AG04450 (cell line): ENCODE measurements at regions not wholly inside any gene's neighbourhood (a gene's known extent, or its start where the extent isn't known, plus 50 kb on each side); places are given as distances from the start of the nearest gene placed in this dataset.
"Not testable (repeated sequence)": the region's sequence is repeated elsewhere in the genome, so short reads cannot be mapped to it uniquely, and the experiment has no call there.

Experiments
- CTCF ChIA-PET: fragments of 300-600, 350-600 bp; formaldehyde crosslinking; extraction: SDS; loops from one replicate; lab custom pipeline; 2022; ENCODE audit warnings: antibody characterized with exemption, inconsistent platforms; lab: Charles Lee
- POLR2A ChIA-PET: fragments of 350-600 bp; formaldehyde crosslinking; extraction: SDS; loops from one replicate; lab custom pipeline; 2021; ENCODE audit warnings: antibody characterized with exemption, inconsistent platforms; lab: Yijun Ruan, JAX
- DNase-seq: peaks from one replicate; pipeline ENCODE4 v3.0.0-alpha.2; 2011; ENCODE audit warnings: low read depth, low spot score
- H3K27ac ChIP-seq: one replicate; pipeline ENCODE4 v1.5.1; 2012; ENCODE audit warnings: low read depth, low read length, control low read depth
- H3K27me3 ChIP-seq: one replicate; pipeline ENCODE4 v1.6.0; 2012; ENCODE audit warnings: low read length; ENCODE audit not compliant: control insufficient read depth, insufficient read depth
- H3K4me3 ChIP-seq: 2 replicates; pipeline ENCODE4 v1.5.1; 2011; ENCODE audit warnings: mild to moderate bottlenecking, low read depth, low read length, control low read depth
- H3K9me3 ChIP-seq: 2 replicates; pipeline ENCODE4 v1.5.1; 2012; ENCODE audit warnings: low read length; ENCODE audit not compliant: control insufficient read depth, insufficient read depth
- CTCF ChIP-seq: IDR thresholded peaks from 2 replicates; pipeline ENCODE4 v1.5.1; 2011; ENCODE audit warnings: low read depth, low read length, control low read depth, inconsistent platforms

- Histone ChIP-seq H3K27me3 (no peaks in the 10 kb centered on the region), H3K27ac (no peak overlapping the region), H3K9me3 (no peaks in the 10 kb centered on the region), H3K4me3 (no peak overlapping the region)
- ChIA-PET CTCF (no interaction called here), POLR2A (no interaction called here)
- no peak for DNase-seq
- TF ChIP-seq CTCF: no peak
Observed at GRCh38 chr6:84953111-84953755, 188.8 kb upstream of the TBX18 start.

GRCh38 chr6:84944926-84945325 is 180.5 kb upstream of the TBX18 start:
- POLR2A ChIA-PET, H3K4me3 ChIP-seq, DNase-seq, H3K9me3 ChIP-seq, H3K27ac ChIP-seq, CTCF ChIA-PET, H3K27me3 ChIP-seq: not testable (repeated sequence)

- CTCF ChIA-PET: no interaction called here
- POLR2A ChIA-PET: no interaction called here
Observed at GRCh38 chr6:84943905-84944304, 179.5 kb upstream of the TBX18 start.

GRCh38 chr6:84941609-84942008 is 177.2 kb upstream of the TBX18 start:
- H3K4me3 ChIP-seq, H3K27me3 ChIP-seq, CTCF ChIA-PET, H3K27ac ChIP-seq, H3K9me3 ChIP-seq, DNase-seq, POLR2A ChIA-PET: not testable (repeated sequence)

More at GRCh38 chr6:84943905-84944304, 179.5 kb upstream of the TBX18 start:
- DNase-seq: no peak
- no peak overlapping the region for H3K4me3 ChIP-seq
- H3K9me3 ChIP-seq: no peaks in the 10 kb centered on the region
- no peaks in the 10 kb centered on the region for H3K27me3 ChIP-seq
- TF ChIP-seq CTCF: no peak
- H3K27ac ChIP-seq: no peak overlapping the region

- no peak overlapping the region for H3K27ac ChIP-seq
- POLR2A ChIA-PET: no interaction called here
- H3K27me3 ChIP-seq: no peaks in the 10 kb centered on the region
- H3K9me3 ChIP-seq: no peaks in the 10 kb centered on the region
- CTCF ChIA-PET: no interaction called here
- no peak overlapping the region for H3K4me3 ChIP-seq
- TF ChIP-seq CTCF: no peak
- no peak for DNase-seq
Observed at GRCh38 chr6:84929212-84929611, 164.8 kb upstream of the TBX18 start.

- H3K9me3 ChIP-seq: no peaks in the 10 kb centered on the region
- no peaks in the 10 kb centered on the region for H3K27me3 ChIP-seq
- DNase-seq: no peak
- H3K4me3 ChIP-seq: no peak overlapping the region
- H3K27ac ChIP-seq: no peak overlapping the region
- ChIA-PET POLR2A (no interaction called here), CTCF (interaction anchor here (1.0 kb wide), 1 partner anchor 396 kb away, joined by 3 read pairs; no protein-coding TSS in a partner anchor)
- no peak for TF ChIP-seq CTCF
Observed at GRCh38 chr6:84927551-84927950, 163.2 kb upstream of the TBX18 start.
